ENCODE measurements at regions not wholly inside any gene's neighbourhood (a gene's known extent, or its start where the extent isn't known, plus 50 kb on each side); places are given as distances from the start of the nearest gene placed in this dataset.

GRCh38 chr5:23314827-23315226 is 192.6 kb upstream of the PRDM9 start:
- ChIA-PET CTCF (no interaction called here), POLR2A (no interaction called here)
- no peak for DNase-seq (ENCODE audit: extremely low spot score)
- TF ChIP-seq CTCF (IDR thresholded peaks at IDR 0.05; ENCODE audit: control extremely low read depth, extremely low read depth, low read depth, missing control alignments) = no peak

- POLR2A ChIA-PET = no interaction called here
- DNase-seq (ENCODE audit: extremely low spot score) = no peak
- CTCF ChIA-PET = no interaction called here
- TF ChIP-seq CTCF (IDR thresholded peaks at IDR 0.05; ENCODE audit: control extremely low read depth, extremely low read depth, low read depth, missing control alignments) = no peak
These were observed 202.4 kb upstream of the PRDM9 start for GRCh38 chr5:23305055-23305454.

GRCh38 chr5:23303836-23304235 is 203.6 kb upstream of the PRDM9 start:
- CTCF ChIA-PET = no interaction called here
- DNase-seq (ENCODE audit: extremely low spot score) = no peak

GRCh38 chr5:23303435-23303834 is 204.0 kb upstream of the PRDM9 start:
- no peak for DNase-seq (ENCODE audit: extremely low spot score)
- ChIA-PET POLR2A (no interaction called here), CTCF (no interaction called here)
- TF ChIP-seq CTCF (IDR thresholded peaks at IDR 0.05; ENCODE audit: control extremely low read depth, extremely low read depth, low read depth, missing control alignments) = no peak

More at GRCh38 chr5:23303836-23304235, 203.6 kb upstream of the PRDM9 start:
- no peak for TF ChIP-seq CTCF (IDR thresholded peaks at IDR 0.05; ENCODE audit: control extremely low read depth, extremely low read depth, low read depth, missing control alignments)
- POLR2A ChIA-PET = no interaction called here

- no peak for DNase-seq (ENCODE audit: extremely low spot score)
- ChIA-PET POLR2A (no interaction called here), CTCF (interaction anchor here (1.6 kb wide), 1 partner anchor 15 kb away, joined by 3 read pairs; no protein-coding TSS in a partner anchor)
- no peak for TF ChIP-seq CTCF (IDR thresholded peaks at IDR 0.05; ENCODE audit: control extremely low read depth, extremely low read depth, low read depth, missing control alignments)
These were observed 205.0 kb upstream of the PRDM9 start for GRCh38 chr5:23302438-23302837.

- POLR2A ChIA-PET = no interaction called here
- CTCF ChIA-PET = no interaction called here
- TF ChIP-seq CTCF (IDR thresholded peaks at IDR 0.05; ENCODE audit: control extremely low read depth, extremely low read depth, low read depth, missing control alignments) = no peak
- DNase-seq (ENCODE audit: extremely low spot score) = no peak
These were observed 218.2 kb upstream of the PRDM9 start for GRCh38 chr5:23289162-23289561.

- ChIA-PET POLR2A (no interaction called here), CTCF (no interaction called here)
- no peak for DNase-seq (ENCODE audit: extremely low spot score)
- no peak for TF ChIP-seq CTCF (IDR thresholded peaks at IDR 0.05; ENCODE audit: control extremely low read depth, extremely low read depth, low read depth, missing control alignments)
These were observed 222.8 kb upstream of the PRDM9 start for GRCh38 chr5:23284656-23285055.

Measured in GM10248 (cell line).